ENCODE measurements at regions not wholly inside any gene's neighbourhood (a gene's known extent, or its start where the extent isn't known, plus 50 kb on each side); places are given as distances from the start of the nearest gene placed in this dataset.

- no peak for DNase-seq
Observed at GRCh38 chr12:28110329-28110728, 79.9 kb upstream of the CCDC91 start.

DNA sequence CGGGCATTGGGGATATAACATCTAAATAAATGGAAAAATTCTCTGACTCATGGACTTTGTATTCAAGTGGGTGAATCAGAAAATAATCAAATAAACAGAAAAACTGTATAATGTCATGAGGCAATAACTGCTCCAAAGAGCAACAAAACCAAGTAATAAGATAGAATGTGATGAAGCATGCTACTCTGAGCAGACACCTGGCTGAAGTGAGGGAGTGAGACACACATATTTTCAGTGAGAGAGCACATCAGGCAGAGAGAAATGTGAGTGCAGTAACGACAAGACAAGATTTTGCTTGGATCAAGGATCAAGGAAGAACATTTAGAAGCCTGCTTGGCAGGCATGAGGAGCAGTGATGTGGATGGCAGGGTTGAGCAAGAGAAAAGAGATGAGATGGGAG is 75.8 kb upstream of the CCDC91 start:
- no peak for DNase-seq

DNA sequence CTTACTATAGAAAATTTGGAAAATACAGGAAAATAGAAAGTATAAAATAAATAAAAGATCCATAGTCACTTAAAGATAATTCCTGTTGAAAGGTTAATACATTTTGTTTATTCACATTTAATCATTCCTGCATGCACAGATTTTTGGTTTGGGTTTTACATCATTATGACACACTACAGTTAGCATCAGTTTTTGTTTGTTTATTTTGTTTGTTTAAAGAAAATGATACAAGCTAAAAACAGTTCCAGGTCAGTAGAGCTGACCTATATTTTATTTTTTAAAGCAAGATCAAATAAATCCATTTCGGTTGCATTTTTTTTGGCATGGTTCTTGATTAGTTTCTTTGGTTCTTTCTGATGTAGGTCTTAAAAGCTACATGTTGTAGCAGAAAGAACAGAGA is 68.8 kb upstream of the CCDC91 start:
- no peak for DNase-seq

DNA sequence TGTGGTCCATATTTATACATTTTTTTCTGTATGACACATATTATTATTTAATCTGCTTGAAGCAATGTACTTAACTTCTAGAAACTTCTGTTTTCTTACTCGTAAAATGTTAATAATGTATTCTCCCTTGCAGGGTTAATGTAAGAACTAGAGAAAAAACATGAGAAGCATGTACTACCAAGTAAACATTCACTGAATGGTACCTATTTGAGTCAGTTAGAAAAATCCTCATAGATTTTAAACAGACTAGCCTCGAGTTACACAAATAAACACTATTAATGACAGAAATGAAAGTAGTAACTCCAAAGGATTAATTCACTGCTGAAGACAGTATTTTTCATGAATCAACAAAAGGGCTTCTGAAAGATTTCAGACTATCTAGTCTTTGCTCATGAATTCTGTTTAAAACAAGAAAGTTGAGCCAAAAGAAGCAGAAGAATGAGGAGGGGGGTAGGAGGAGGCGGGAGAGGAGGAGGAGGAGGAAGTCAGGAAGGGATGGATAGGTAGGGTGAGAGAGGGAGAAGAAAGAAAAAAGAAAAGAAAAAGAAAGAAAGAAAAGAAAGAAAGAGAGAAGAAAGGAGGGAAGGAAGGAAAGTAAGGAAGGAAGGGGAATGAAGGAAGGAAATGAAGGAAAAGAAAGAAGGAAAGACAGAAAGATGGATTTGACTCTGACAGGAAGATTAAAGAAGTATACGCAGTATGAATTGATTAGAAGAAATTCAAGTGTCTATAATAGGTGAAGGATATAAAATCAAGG is 68.2 kb upstream of the CCDC91 start:
- DNase-seq: no peak

DNA sequence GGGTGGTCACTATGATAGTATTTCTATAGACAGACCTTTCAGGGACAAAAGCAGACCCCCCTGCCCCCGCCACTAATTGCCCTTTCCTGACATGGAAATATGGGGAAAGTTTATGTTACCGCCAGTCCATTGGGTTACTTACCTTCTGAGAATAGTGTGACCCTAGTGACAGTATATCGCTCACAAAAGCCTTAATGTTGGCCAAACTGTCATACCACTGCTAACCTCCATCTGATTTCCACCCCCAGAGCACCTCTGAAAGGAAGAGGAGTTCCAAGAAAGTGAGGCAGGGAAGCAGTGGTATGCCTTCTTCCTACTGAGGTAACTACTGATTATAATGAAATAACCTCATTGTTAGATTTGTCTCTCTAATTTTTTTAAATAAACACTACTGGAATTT is 67.5 kb upstream of the CCDC91 start:
- DNase-seq: no peak

- no peak for DNase-seq
Observed at GRCh38 chr12:28127455-28127854, 62.8 kb upstream of the CCDC91 start.

- no peak for DNase-seq
Observed at GRCh38 chr12:28129031-28129430, 61.2 kb upstream of the CCDC91 start.

DNA sequence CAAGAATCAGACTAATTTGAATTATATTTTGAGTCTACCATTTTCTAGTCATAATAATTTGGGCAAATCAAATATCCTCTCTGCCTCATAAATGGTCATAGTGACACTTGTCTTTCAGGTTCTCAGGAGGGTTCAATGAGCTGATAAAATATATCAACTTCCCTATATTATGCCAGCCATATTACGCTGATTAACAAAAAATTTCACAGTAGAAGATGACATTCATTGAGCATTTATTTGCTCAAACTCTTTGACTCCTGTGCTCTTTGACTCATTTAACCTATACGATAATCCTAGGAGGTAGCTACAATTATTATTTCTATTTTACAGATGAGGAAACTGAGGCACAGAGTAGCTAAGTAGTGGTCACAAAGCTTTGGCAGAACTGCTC is 60.0 kb upstream of the CCDC91 start:
- DNase-seq: no peak

DNA sequence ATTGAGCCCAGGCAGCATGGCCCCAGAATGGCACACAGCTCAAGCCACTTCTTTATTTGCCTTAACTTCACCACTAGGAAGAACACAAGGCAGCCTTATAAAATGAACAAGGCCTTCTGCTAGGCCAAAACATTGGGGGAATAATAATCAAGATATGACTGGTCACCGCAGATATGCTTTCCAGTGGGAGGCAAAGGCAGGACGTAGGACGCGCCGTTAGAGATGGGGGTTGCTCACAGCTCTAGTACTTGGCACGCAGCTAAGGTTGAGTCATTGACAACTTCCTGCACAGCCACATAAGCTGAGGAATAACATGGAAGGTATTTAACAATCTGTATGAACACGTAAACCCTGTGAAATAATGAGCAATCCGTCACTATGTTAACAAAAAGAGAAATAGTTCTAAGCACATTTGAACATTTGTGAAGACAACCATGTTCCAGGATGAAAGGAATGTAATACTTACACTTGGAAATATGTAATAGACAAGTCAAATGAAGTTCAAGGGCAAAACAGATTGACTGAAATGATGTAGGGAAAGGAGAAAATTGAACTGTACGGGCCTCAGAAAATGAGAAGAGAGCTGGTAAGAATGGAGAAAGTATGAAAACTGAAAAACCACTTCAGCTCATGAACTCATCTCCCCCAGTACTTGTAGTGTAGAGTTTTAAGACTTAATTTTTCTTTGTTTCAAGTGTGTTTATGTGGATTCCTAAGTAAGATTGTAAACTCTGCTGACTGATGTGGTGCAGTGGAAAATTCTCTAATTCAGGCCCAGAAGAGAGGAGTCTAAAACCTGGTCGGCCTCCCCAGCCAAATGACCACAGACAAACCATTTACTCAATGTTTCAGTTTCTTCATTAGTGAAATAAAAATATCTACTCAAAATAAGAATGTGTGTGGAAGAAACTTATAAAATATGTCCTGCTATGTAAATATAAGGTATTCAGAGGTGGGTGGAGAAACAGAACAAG is 59.3 kb upstream of the CCDC91 start:
- no peak for DNase-seq

DNA sequence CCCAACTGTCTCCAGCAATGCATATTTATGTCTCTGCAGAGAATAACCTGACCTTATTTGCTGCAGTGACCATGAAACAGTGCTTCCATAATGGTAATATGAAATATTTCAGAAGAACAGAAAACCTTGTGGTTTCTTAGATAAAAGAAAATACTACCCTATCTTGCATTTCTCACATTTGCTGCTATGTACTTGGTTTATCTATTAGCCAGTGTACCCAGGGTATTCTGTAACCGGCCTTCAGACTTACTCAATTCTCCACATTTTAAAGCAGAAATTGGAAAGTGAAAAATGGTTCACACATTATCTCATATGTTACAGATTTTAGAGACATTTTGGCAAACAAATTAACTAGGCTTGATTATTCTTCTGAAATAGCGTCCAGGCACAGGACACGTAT is 57.9 kb upstream of the CCDC91 start:
- no peak for DNase-seq

DNA sequence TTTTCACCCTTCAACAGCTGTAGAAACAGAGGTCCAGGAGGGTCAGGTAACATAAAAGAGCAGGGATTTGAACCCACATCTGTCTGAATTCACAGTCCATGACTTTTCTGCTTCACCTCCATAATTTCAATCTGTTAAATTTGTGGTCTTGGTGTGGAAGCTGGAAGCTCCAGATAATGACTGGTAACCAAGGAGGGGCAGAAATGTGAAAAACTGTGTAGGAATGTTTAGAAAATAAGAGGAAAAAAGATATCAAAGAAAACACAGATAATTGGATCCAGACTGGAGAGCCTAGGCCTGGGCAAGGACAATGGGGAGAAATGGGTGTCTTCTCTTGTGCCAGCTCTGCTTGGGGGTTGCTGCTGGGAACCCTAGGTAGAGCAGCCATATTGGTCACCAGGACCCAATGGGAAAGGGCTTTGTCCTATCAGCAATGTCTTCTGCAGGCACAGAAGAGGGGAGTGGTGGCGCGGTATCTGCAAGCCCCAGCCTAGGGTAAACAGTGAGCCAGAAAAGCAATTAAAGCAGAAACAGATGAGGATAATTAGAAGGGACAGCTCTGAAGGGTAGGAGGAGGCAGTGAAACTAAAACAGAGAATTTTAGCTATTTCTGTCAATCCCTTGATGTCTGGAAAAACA is 54.3 kb upstream of the CCDC91 start:
- no peak for DNase-seq

DNA sequence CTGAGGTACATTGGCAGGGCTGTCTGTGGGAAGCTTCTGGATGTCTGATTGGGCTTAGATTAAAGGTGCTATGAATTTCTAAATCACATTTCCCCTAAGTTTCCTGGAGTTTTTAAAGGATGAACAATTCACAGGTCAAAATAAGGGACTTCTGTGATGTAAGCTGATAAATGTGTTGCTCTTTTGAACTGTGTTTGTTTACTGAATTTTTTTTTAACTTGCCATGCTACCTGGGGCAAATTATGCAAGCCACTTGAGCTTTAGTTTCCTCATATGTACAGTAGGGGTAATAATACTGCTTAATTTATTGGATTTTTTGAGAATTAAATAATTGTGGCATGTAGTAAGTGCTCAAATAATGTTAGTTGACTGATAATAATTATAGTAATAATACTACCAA is 52.8 kb upstream of the CCDC91 start:
- no peak for DNase-seq

GRCh38 chr12:28140404-28140803 is 49.9 kb upstream of the CCDC91 start:
- no peak for DNase-seq
